ENCODE measurements at regions not wholly inside any gene's neighbourhood (a gene's known extent, or its start where the extent isn't known, plus 50 kb on each side); places are given as distances from the start of the nearest gene placed in this dataset.

- H3K9me3 ChIP-seq (ENCODE audit: low read depth) = no peaks in the 10 kb centered on the region
- no peaks in the 10 kb centered on the region for H3K36me3 ChIP-seq (replicated peaks; ENCODE audit: insufficient read depth, low read depth)
- no peak overlapping the region for H3K4me2 ChIP-seq
- no peaks in the 10 kb centered on the region for H3K9me2 ChIP-seq (replicated peaks; ENCODE audit: insufficient read depth)
- no peaks in the 10 kb centered on the region for H3K79me2 ChIP-seq
- H3K27me3 ChIP-seq = no peaks in the 10 kb centered on the region
- peak overlapping the region; percentile 39 for H3K27ac ChIP-seq
- H4K20me1 ChIP-seq (ENCODE audit: insufficient read depth, poor library complexity, severe bottlenecking) = no peaks in the 10 kb centered on the region
- peak overlapping the region; percentile 18 for H2AFZ ChIP-seq
- no peak for DNase-seq (ENCODE audit: low spot score)
- TF ChIP-seq CTCF (IDR thresholded peaks at IDR 0.05; ENCODE audit: poor library complexity) (no peak), EZH2 (IDR thresholded peaks at IDR 0.05; ENCODE audit: borderline replicate concordance) (no peak), EZH2phosphoT487 (IDR thresholded peaks at IDR 0.05; ENCODE audit: low read depth, severe bottlenecking, unreplicated experiment) (no peak)
- peaks cover 24% of the 10 kb centered on the region for H3K4me1 ChIP-seq (ENCODE audit: insufficient read depth)
- no peak overlapping the region for H3K4me3 ChIP-seq
- WGBS (ENCODE audit: low lambda C conversion rate, missing lambda C conversion rate) = 52% methylated on average over 3 of the region's 3 CpGs
Observed at GRCh38 chr2:62565309-62565908, 59.4 kb upstream of the TMEM17 start.

- no peaks in the 10 kb centered on the region for H3K36me3 ChIP-seq (replicated peaks; ENCODE audit: insufficient read depth, low read depth)
- no peak overlapping the region for H3K4me3 ChIP-seq
- H2AFZ ChIP-seq = no peak overlapping the region
- WGBS (ENCODE audit: low lambda C conversion rate, missing lambda C conversion rate) = 91% methylated on average over 4 of the region's 4 CpGs
- no peak for DNase-seq (ENCODE audit: low spot score)
- no peaks in the 10 kb centered on the region for H4K20me1 ChIP-seq (ENCODE audit: insufficient read depth, poor library complexity, severe bottlenecking)
- no peaks in the 10 kb centered on the region for H3K79me2 ChIP-seq
- H3K9me2 ChIP-seq (replicated peaks; ENCODE audit: insufficient read depth) = no peaks in the 10 kb centered on the region
- H3K4me1 ChIP-seq (ENCODE audit: insufficient read depth) = peaks cover 24% of the 10 kb centered on the region
- H3K27ac ChIP-seq = peak overlapping the region; percentile 17
- H3K27me3 ChIP-seq = no peaks in the 10 kb centered on the region
- TF ChIP-seq EZH2 (IDR thresholded peaks at IDR 0.05; ENCODE audit: borderline replicate concordance) = no peak
- TF ChIP-seq CTCF (IDR thresholded peaks at IDR 0.05; ENCODE audit: poor library complexity) = no peak
- TF ChIP-seq EZH2phosphoT487 (IDR thresholded peaks at IDR 0.05; ENCODE audit: low read depth, severe bottlenecking, unreplicated experiment) = no peak
- no peak overlapping the region for H3K4me2 ChIP-seq
- H3K9me3 ChIP-seq (ENCODE audit: low read depth) = no peaks in the 10 kb centered on the region
Observed at GRCh38 chr2:62564380-62565137, 58.6 kb upstream of the TMEM17 start.

GRCh38 chr2:62561586-62561985 is 55.6 kb upstream of the TMEM17 start:
- no peak overlapping the region for H3K27ac ChIP-seq
- TF ChIP-seq EZH2phosphoT487 (IDR thresholded peaks at IDR 0.05; ENCODE audit: low read depth, severe bottlenecking, unreplicated experiment) = no peak
- TF ChIP-seq CTCF (IDR thresholded peaks at IDR 0.05; ENCODE audit: poor library complexity) = no peak
- peaks cover 20% of the 10 kb centered on the region for H3K4me1 ChIP-seq (ENCODE audit: insufficient read depth)
- WGBS (ENCODE audit: low lambda C conversion rate, missing lambda C conversion rate) = 97% methylated on average over 4 of the region's 4 CpGs
- no peaks in the 10 kb centered on the region for H3K79me2 ChIP-seq
- H3K9me3 ChIP-seq (ENCODE audit: low read depth) = no peaks in the 10 kb centered on the region
- no peaks in the 10 kb centered on the region for H3K27me3 ChIP-seq
- H3K36me3 ChIP-seq (replicated peaks; ENCODE audit: insufficient read depth, low read depth) = no peaks in the 10 kb centered on the region
- DNase-seq (ENCODE audit: low spot score) = no peak
- no peaks in the 10 kb centered on the region for H4K20me1 ChIP-seq (ENCODE audit: insufficient read depth, poor library complexity, severe bottlenecking)
- H2AFZ ChIP-seq = no peak overlapping the region
- H3K4me2 ChIP-seq = no peak overlapping the region
- H3K9me2 ChIP-seq (replicated peaks; ENCODE audit: insufficient read depth) = no peaks in the 10 kb centered on the region
- no peak overlapping the region for H3K4me3 ChIP-seq

Measured in hepatocyte (in vitro differentiated cells).